Lower leg skin (tissue), 3 donors: ENCODE measurements at regions not wholly inside any gene's neighbourhood (a gene's known extent, or its start where the extent isn't known, plus 50 kb on each side); places are given as distances from the start of the nearest gene placed in this dataset.

Experiments used
- POLR2A ChIP-seq, 2 donors: fragments of 450-650 bp; IDR thresholded peaks; one replicate each; pipeline ENCODE4 v1.6.1; 2016 to 2017; ENCODE audit warnings: antibody characterized with exemption in 2 of 2, mild to moderate bottlenecking in 1 of 2, moderate library complexity in 1 of 2
- TF ChIP-seq, protein P1 (sequence below), 3 donors: fragments of 450-650 bp; IDR thresholded peaks; one replicate each; pipeline ENCODE4 v1.5.1; 2016; ENCODE audit warnings: antibody characterized with exemption in 3 of 3, mild to moderate bottlenecking in 3 of 3, moderate library complexity in 2 of 3

DNA sequence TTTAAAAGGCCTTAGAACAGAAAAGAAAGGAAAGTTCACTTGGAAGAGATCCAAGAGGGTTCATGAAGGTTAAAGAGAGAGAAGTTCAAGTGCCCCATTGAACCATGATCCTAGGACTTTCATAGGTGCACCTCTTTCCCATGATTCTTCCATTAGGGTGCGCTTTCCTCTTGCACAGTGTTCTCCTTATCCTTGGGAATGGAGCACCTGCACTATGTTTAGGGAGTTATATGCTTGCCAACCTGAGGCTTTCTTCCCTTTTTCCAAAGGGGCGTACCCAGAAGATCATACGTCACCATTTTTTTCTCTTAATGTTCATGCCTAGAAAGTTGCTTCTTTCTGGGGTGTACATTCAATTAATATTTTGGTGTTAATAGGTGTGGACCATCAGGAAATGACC lies 908.0 kb upstream of the SORCS1 start:
- TF ChIP-seq, protein P1, sequence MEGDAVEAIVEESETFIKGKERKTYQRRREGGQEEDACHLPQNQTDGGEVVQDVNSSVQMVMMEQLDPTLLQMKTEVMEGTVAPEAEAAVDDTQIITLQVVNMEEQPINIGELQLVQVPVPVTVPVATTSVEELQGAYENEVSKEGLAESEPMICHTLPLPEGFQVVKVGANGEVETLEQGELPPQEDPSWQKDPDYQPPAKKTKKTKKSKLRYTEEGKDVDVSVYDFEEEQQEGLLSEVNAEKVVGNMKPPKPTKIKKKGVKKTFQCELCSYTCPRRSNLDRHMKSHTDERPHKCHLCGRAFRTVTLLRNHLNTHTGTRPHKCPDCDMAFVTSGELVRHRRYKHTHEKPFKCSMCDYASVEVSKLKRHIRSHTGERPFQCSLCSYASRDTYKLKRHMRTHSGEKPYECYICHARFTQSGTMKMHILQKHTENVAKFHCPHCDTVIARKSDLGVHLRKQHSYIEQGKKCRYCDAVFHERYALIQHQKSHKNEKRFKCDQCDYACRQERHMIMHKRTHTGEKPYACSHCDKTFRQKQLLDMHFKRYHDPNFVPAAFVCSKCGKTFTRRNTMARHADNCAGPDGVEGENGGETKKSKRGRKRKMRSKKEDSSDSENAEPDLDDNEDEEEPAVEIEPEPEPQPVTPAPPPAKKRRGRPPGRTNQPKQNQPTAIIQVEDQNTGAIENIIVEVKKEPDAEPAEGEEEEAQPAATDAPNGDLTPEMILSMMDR (IDR thresholded peaks at IDR 0.05) = no peak
- TF ChIP-seq POLR2A (IDR thresholded peaks at IDR 0.05) = no peak
